Left lobe of liver (tissue), 2 donors: ENCODE measurements at regions not wholly inside any gene's neighbourhood (a gene's known extent, or its start where the extent isn't known, plus 50 kb on each side); places are given as distances from the start of the nearest gene placed in this dataset.

Experiments used
- ATAC-seq: fragments of 200-7000 bp; cut with Tn5 transposase; one replicate; pipeline ENCODE4 v1.9.1; 2020; ENCODE audit warnings: mild to moderate bottlenecking, moderate library complexity
- DNase-seq: peaks from one replicate; pipeline ENCODE4 v3.0.0-alpha.2; 2020; ENCODE audit warnings: low spot score
- donor health status: DM: no; HTN: no; CAD: no; lungs with moderate emphysema.
- donor health status: DM: no; HTN: yes; CAD: no.

DNA sequence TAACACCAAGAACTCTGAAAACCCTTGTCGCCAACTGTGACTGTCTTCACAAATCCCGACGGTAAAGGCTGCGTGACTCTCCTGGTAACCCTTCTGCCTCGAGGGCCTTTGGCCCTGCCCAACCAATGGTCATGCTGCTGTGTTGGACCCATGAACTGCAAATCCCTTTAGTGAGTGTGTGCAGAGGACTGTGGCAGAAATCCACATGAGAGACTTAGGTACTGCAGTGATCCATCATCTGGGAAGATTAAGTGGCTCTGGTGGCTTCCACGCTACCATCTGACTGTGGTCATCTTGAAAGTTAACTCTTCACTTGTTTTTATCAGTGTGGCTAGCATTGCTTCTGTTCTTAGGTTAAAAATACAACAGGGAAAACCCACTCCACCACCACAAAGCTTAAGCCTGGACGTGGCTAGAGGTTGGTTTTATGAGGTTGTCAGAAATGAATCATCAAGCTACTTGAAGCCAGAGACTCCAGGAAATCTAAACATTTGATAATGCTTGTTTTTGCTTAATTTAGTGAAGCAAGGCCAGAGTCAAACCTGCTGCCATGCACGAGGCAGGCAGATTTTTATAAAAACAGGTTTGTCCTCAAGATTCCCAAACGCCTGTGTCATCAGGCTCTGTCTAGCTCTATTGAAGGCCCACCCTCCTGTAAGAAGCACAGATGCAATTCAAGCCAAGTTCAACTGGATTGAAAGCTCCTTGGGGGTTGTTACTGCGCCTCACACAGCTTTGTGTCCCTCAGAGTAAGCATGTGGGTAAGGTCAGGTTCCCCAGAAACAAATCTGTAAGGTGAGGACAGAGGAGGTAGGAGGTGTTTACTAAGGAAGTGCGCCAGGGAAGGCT is 52.7 kb upstream of the ERCC6L2 start:
- DNase-seq, result no peak

DNA sequence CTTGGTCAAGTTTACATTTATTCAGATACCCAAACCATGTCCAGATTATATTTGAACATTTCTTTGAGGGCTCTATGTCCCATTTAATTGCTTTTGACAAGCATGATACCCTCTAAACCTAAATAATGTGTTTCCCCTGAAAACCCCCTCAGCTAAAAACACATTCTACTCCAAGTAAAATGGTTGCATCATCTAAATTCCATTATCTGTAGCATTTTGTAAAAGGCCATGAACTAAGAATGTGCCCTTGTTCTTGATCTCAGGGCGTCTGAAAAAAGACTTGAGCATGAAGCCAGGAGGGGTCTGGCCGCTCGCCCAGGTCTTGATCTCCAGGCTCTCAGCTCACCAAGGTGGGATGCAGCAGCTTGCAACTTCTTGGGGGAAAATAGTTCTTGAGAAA is 53.5 kb upstream of the ERCC6L2 start:
- DNase-seq (no peak), ATAC-seq (no peak)

More for the DNA sequence above, 52.7 kb upstream of the ERCC6L2 start:
- ATAC-seq, result no peak

GRCh38 chr9:95820074-95820473 is 55.4 kb upstream of the ERCC6L2 start:
- no peak for ATAC-seq
- no peak for DNase-seq

DNA sequence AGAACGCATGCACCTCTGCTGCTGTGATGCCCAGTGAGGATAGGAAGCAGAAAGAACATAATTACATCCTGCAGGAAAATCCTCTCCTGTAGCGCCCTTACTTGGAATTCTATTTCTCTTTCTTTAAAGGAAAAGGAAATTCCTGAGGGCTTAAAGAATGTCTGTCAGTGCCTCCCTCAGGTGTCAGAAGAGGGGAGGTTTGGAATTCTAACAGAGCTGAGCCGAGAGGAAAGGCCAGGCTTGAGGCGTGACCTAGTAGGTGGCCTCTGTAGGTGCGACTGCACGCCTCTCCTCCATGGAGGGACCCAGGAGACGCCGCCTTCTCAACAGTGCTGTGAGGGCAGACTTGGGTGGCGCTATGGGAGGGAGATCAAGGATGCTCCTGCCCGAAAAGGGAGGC is 55.9 kb upstream of the ERCC6L2 start:
- ATAC-seq (no peak), DNase-seq (no peak)

DNA sequence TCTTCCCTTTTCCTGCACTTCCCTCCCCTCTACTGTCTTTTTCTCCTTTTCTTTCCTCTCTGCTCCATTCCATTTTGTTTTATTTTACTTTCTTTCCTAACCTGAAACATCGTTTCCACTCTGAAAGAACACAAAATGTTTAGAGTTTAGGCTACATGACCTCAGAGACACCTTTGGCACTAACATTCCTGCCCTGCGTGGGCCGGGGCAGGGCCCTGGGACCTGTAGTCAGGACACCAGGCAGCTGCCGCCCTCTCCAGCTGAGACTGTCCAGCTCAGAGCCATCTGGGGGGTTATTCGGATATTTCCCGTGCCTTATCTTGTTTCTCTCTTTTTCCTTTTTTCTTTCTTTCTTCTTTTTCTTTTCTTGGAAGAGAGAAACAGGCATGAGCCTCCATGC is 58.3 kb upstream of the ERCC6L2 start:
- ATAC-seq (peak; percentile 48), DNase-seq (no peak)

GRCh38 chr9:95816716-95817115 is 58.8 kb upstream of the ERCC6L2 start:
- ATAC-seq (no peak), DNase-seq (no peak)

- ATAC-seq (no peak), DNase-seq (no peak)
Observed at GRCh38 chr9:95815961-95816360, 59.5 kb upstream of the ERCC6L2 start.

DNA sequence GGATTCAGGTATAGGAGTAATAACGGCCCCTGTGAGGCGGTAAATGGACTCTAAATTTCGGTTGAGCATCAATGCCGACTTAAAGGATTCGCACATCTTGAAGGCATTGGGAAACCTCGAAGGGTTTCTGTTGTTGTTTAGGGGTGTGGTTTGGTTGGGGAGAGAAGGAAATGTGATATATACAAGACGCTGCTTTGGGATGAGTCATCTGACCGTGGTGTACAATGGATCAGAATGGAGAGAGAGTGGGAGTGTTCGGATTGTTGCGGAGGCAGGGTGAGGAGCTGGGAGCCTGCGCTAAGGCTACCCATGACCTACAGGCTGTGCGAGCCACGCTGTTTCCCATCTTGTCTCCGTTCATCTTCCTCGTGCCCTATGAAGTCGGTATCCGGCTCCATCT is 60.4 kb upstream of the ERCC6L2 start:
- no peak for ATAC-seq
- no peak for DNase-seq

DNA sequence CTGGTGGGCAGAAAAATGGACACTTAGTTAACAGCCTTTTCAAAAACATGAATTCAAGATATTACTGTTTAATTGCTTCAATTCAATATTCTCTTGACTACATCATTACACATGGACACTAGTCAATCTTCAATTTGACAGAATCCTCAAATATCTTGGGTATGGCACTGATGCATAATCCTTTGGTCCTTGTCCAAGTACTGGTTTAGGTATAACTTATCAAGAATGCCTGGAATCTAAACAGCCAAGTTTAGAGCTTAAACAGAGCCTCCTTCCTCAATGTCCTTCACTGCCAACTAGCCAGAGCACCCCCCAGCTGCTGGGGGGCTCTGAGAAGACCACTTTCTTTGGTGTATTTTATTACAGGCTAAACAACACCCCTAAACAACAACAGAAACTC is 61.6 kb upstream of the ERCC6L2 start:
- DNase-seq, result no peak

GRCh38 chr9:95810814-95811213 is 64.7 kb upstream of the ERCC6L2 start:
- DNase-seq (no peak), ATAC-seq (no peak)

More for the DNA sequence above, 61.6 kb upstream of the ERCC6L2 start:
- no peak for ATAC-seq

GRCh38 chr9:95810133-95810532 is 65.4 kb upstream of the ERCC6L2 start:
- no peak for DNase-seq
- no peak for ATAC-seq

DNA sequence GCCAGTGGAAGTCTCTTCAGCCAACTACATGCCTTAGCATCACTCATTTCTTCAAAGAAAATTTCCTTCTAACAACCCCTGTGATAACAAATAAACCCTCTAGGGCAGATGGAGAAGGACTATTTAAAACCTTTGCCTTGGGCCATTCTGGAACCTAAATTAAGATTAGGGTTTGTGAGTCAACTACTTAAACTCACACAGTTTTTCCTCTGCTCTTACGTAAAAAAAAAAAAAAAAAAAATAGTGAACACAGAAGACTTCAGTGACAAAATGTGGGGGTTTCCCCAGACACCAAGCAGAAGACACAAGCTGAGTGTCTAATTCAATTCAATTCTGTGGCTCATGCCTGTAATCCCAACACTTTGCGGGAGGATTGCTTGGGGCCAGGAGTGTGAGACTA is 65.8 kb upstream of the ERCC6L2 start:
- no peak for ATAC-seq
- no peak for DNase-seq

- DNase-seq, result no peak
- no peak for ATAC-seq
Observed at GRCh38 chr9:95808011-95808410, 67.5 kb upstream of the ERCC6L2 start.

GRCh38 chr9:95807326-95807947 is 68.1 kb upstream of the ERCC6L2 start:
- no peak for DNase-seq
- peak; percentile 66 for ATAC-seq

GRCh38 chr9:95803197-95803596 is 72.3 kb upstream of the ERCC6L2 start:
- DNase-seq, result no peak
- ATAC-seq, result no peak

GRCh38 chr9:95801797-95802196 is 73.7 kb upstream of the ERCC6L2 start:
- ATAC-seq (no peak), DNase-seq (no peak)

GRCh38 chr9:95796029-95796428 is 79.5 kb upstream of the ERCC6L2 start:
- DNase-seq, result no peak

GRCh38 chr9:95793924-95794828 is 81.3 kb upstream of the ERCC6L2 start:
- DNase-seq, result no peak
- ATAC-seq, result no peak

More at GRCh38 chr9:95796029-95796428, 79.5 kb upstream of the ERCC6L2 start:
- no peak for ATAC-seq

DNA sequence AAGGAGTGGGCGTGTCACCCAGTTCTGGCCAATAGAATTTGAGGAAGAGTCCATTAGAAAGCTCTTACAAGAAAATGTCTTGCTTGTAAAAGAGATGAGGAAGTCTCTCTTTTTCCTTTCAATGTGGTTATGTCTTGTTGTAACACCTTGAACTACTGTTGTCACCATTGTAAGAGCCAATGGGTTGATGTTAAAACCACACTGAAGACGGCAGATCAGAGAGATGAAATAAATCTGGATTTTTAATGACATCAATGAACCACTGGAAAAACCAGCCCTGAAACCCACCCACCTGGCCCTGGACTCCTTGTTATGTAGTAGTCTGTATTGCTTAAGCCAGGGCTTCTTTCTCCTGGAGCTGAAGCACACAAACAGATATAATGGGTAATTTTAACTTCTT is 83.8 kb upstream of the ERCC6L2 start:
- DNase-seq (no peak), ATAC-seq (no peak)

DNA sequence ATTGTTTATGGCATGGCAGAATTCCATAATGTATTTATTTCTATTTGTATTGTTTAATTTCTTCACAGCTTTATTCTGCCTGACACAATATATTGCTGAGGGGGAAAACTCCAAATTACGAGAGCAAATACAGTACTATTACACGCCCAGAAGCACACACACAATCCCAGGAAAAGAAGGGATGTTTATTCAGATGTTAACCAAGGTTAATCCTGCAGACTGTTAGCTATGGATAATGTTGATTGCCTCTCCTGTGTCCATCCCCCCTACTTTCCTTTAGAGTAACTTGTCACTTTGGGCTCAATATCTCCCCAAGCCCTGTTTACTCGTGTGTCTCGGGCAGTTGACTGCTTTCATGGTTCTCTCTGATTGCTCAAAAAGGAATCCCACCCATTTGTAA is 84.2 kb upstream of the ERCC6L2 start:
- ATAC-seq, result no peak
- DNase-seq, result no peak

- DNase-seq, result no peak
- ATAC-seq, result no peak
Observed at GRCh38 chr9:95788521-95788991, 86.9 kb upstream of the ERCC6L2 start.
